HG03108 (cell line): ENCODE measurements at regions not wholly inside any gene's neighbourhood (a gene's known extent, or its start where the extent isn't known, plus 50 kb on each side); places are given as distances from the start of the nearest gene placed in this dataset.
A peak's percentile ranks its signal among the peaks of the same experiment; 100 is the strongest.
"Not testable (repeated sequence)": the region's sequence is repeated elsewhere in the genome, so short reads cannot be mapped to it uniquely, and the experiment has no call there.

Source experiments
- ATAC-seq: cut with Tn5 transposase; IDR thresholded peaks from one replicate; pipeline ENCODE4 v1.9.1; 2021; ENCODE audit warnings: moderate library complexity; ENCODE audit not compliant: unreplicated experiment

- no peak for ATAC-seq
These were observed 152.7 kb downstream of the C4orf33 start for GRCh38 chr4:129248621-129249020.

- ATAC-seq = no peak
These were observed 158.2 kb downstream of the C4orf33 start for GRCh38 chr4:129254126-129254525.

- ATAC-seq = no peak
These were observed 158.6 kb downstream of the C4orf33 start for GRCh38 chr4:129254526-129254925.

- ATAC-seq = no peak
These were observed 165.6 kb downstream of the C4orf33 start for GRCh38 chr4:129261584-129261983.

GRCh38 chr4:129264008-129264657 lies 168.2 kb downstream of the C4orf33 start:
- ATAC-seq = peak; percentile 95

- no peak for ATAC-seq
These were observed 182.9 kb downstream of the C4orf33 start for GRCh38 chr4:129278868-129279267.

- no peak for ATAC-seq
These were observed 186.3 kb downstream of the C4orf33 start for GRCh38 chr4:129282293-129282692.

- not testable (repeated sequence) for ATAC-seq
These were observed 196.2 kb downstream of the C4orf33 start for GRCh38 chr4:129292194-129292593.

GRCh38 chr4:129314781-129315180 lies 218.8 kb downstream of the C4orf33 start:
- ATAC-seq = no peak

- ATAC-seq = no peak
These were observed 227.0 kb downstream of the C4orf33 start for GRCh38 chr4:129322920-129323319.

- no peak for ATAC-seq
These were observed 227.7 kb downstream of the C4orf33 start for GRCh38 chr4:129323658-129324057.

GRCh38 chr4:129326571-129327460 lies 230.9 kb downstream of the C4orf33 start:
- ATAC-seq = no peak

GRCh38 chr4:129327637-129328036 lies 231.7 kb downstream of the C4orf33 start:
- no peak for ATAC-seq

GRCh38 chr4:129328162-129328561 lies 232.2 kb downstream of the C4orf33 start:
- ATAC-seq = no peak

- no peak for ATAC-seq
These were observed 238.2 kb downstream of the C4orf33 start for GRCh38 chr4:129334136-129334535.

GRCh38 chr4:129335276-129335675 lies 239.3 kb downstream of the C4orf33 start:
- ATAC-seq = no peak

- no peak for ATAC-seq
These were observed 239.9 kb downstream of the C4orf33 start for GRCh38 chr4:129335818-129336217.

GRCh38 chr4:129336457-129337227 lies 240.7 kb downstream of the C4orf33 start:
- no peak for ATAC-seq

GRCh38 chr4:129337228-129337620 lies 241.3 kb downstream of the C4orf33 start:
- ATAC-seq = no peak

GRCh38 chr4:129342819-129343408 lies 247.0 kb downstream of the C4orf33 start:
- no peak for ATAC-seq

- ATAC-seq = no peak
These were observed 248.1 kb downstream of the C4orf33 start for GRCh38 chr4:129344058-129344457.
